OCI-LY1 (cell line): ENCODE measurements at regions not wholly inside any gene's neighbourhood (a gene's known extent, or its start where the extent isn't known, plus 50 kb on each side); places are given as distances from the start of the nearest gene placed in this dataset.

ENCODE experiments used
- H2AFZ ChIP-seq: fragments of 200-600 bp; sonication (generic), shearing (Covaris generic); 2 replicates; pipeline ENCODE4 v1.6.0; 2014; ENCODE audit warnings: antibody characterized with exemption, mild to moderate bottlenecking, low read length
- H3F3A ChIP-seq: fragments of 200-600 bp; sonication (generic), shearing (Covaris generic); 2 replicates; pipeline ENCODE4 v1.6.0; 2014; ENCODE audit warnings: mild to moderate bottlenecking, antibody characterized with exemption, low read length, moderate library complexity; ENCODE audit not compliant: insufficient read depth
- H3K27ac ChIP-seq: fragments of 200-600 bp; sonication (generic); 2 replicates; pipeline ENCODE4 v1.5.1; 2014; ENCODE audit warnings: low read length, mixed run types, mild to moderate bottlenecking, low read depth; ENCODE audit not compliant: poor library complexity, severe bottlenecking
- H3K27me3 ChIP-seq: fragments of 200-600 bp; sonication (generic); 2 replicates; pipeline ENCODE4 v1.6.0; 2014; ENCODE audit warnings: antibody characterized with exemption, mild to moderate bottlenecking, low read length, moderate library complexity; ENCODE audit not compliant: insufficient read depth
- H3K36me3 ChIP-seq: fragments of 200-600 bp; sonication (generic); 2 replicates; pipeline ENCODE4 v1.6.1; 2014; ENCODE audit warnings: mild to moderate bottlenecking, antibody characterized with exemption, low read length, moderate library complexity, mixed read lengths; ENCODE audit not compliant: insufficient read depth
- H3K4me1 ChIP-seq: fragments of 200-600 bp; sonication (generic); 2 replicates; pipeline ENCODE4 v1.5.1; 2014; ENCODE audit warnings: mild to moderate bottlenecking, low read length, moderate library complexity; ENCODE audit not compliant: insufficient read depth, severe bottlenecking
- H3K4me2 ChIP-seq: fragments of 200-600 bp; sonication (generic), shearing (Covaris generic); 2 replicates; pipeline ENCODE4 v1.6.1; 2014; ENCODE audit warnings: low read length
- H3K4me3 ChIP-seq: fragments of 200-600 bp; sonication (generic); 2 replicates; pipeline ENCODE4 v1.5.1; 2014; ENCODE audit warnings: low read length, low read depth, mild to moderate bottlenecking, mixed read lengths; ENCODE audit not compliant: poor library complexity, severe bottlenecking
- H3K79me2 ChIP-seq: fragments of 200-600 bp; shearing (Covaris generic); 2 replicates; pipeline ENCODE4 v1.6.1; 2016; ENCODE audit warnings: mixed run types, low read length, mixed read lengths; ENCODE audit not compliant: insufficient read depth
- H3K9ac ChIP-seq: fragments of 200-600 bp; sonication (generic), shearing (Covaris generic); 2 replicates; pipeline ENCODE4 v1.6.1; 2014; ENCODE audit warnings: mild to moderate bottlenecking, low read length, mixed read lengths
- H3K9me2 ChIP-seq: fragments of 200-600 bp; sonication (generic), shearing (Covaris generic); 2 replicates; pipeline ENCODE4 v1.6.1; 2014; ENCODE audit warnings: low read depth, mild to moderate bottlenecking, low read length, mixed read lengths
- H3K9me3 ChIP-seq: fragments of 200-600 bp; shearing (Covaris generic); 2 replicates; pipeline ENCODE4 v1.6.1; 2014; ENCODE audit warnings: low read length, mixed read lengths
- H4K20me1 ChIP-seq: fragments of 200-600 bp; sonication (generic), shearing (Covaris generic); 2 replicates; pipeline ENCODE4 v1.6.0; 2016; ENCODE audit warnings: mild to moderate bottlenecking, low read length; ENCODE audit not compliant: insufficient read depth
- EZH2 ChIP-seq: fragments of 200-600 bp; sonication (generic), shearing (Covaris generic); IDR thresholded peaks from 2 replicates; pipeline ENCODE4 v1.8.0; 2017; ENCODE audit warnings: borderline replicate concordance, mixed run types, mild to moderate bottlenecking, antibody characterized with exemption, low read length, moderate library complexity, mixed read lengths
- TF ChIP-seq, protein P1 (sequence below): fragments of 200-600 bp; sonication (generic), shearing (Covaris generic); IDR thresholded peaks from 2 replicates; pipeline ENCODE4 v1.5.1; 2017; ENCODE audit warnings: mild to moderate bottlenecking, antibody characterized with exemption, low read length, moderate library complexity, mixed read lengths

- Histone ChIP-seq H3K27ac (no peak overlapping the region), H3K4me2 (no peak overlapping the region), H3K9me2 (no peaks in the 10 kb centered on the region), H3K9me3 (no peaks in the 10 kb centered on the region), H3K27me3 (no peaks in the 10 kb centered on the region), H3F3A (no peaks in the 10 kb centered on the region), H3K79me2 (no peaks in the 10 kb centered on the region), H3K36me3 (no peaks in the 10 kb centered on the region), H2AFZ (no peak overlapping the region), H4K20me1 (no peaks in the 10 kb centered on the region), H3K4me3 (no peak overlapping the region), H3K9ac (no peak overlapping the region), H3K4me1 (no peaks in the 10 kb centered on the region)
- TF ChIP-seq EZH2, result no peak
- TF ChIP-seq, protein P1, sequence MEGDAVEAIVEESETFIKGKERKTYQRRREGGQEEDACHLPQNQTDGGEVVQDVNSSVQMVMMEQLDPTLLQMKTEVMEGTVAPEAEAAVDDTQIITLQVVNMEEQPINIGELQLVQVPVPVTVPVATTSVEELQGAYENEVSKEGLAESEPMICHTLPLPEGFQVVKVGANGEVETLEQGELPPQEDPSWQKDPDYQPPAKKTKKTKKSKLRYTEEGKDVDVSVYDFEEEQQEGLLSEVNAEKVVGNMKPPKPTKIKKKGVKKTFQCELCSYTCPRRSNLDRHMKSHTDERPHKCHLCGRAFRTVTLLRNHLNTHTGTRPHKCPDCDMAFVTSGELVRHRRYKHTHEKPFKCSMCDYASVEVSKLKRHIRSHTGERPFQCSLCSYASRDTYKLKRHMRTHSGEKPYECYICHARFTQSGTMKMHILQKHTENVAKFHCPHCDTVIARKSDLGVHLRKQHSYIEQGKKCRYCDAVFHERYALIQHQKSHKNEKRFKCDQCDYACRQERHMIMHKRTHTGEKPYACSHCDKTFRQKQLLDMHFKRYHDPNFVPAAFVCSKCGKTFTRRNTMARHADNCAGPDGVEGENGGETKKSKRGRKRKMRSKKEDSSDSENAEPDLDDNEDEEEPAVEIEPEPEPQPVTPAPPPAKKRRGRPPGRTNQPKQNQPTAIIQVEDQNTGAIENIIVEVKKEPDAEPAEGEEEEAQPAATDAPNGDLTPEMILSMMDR, result no peak
Measured at GRCh38 chr7:67652937-67653336, 656.3 kb downstream of the TYW1 start.

GRCh38 chr7:67653856-67654454 lies 657.3 kb downstream of the TYW1 start:
- Histone ChIP-seq H3K9me2 (no peaks in the 10 kb centered on the region), H2AFZ (no peak overlapping the region), H3K4me1 (no peaks in the 10 kb centered on the region), H3K9ac (no peak overlapping the region), H3K4me2 (no peak overlapping the region), H3K27ac (no peak overlapping the region), H3K79me2 (no peaks in the 10 kb centered on the region), H3K36me3 (no peaks in the 10 kb centered on the region), H3K4me3 (no peak overlapping the region), H3F3A (no peaks in the 10 kb centered on the region), H3K9me3 (no peaks in the 10 kb centered on the region), H3K27me3 (no peaks in the 10 kb centered on the region), H4K20me1 (no peaks in the 10 kb centered on the region)
- TF ChIP-seq, protein P1, result no peak
- no peak for TF ChIP-seq EZH2

GRCh38 chr7:67654642-67655041 lies 658.0 kb downstream of the TYW1 start:
- H3K9ac ChIP-seq, result no peak overlapping the region
- no peaks in the 10 kb centered on the region for H3K9me2 ChIP-seq
- no peak overlapping the region for H3K4me2 ChIP-seq
- no peak overlapping the region for H2AFZ ChIP-seq
- no peaks in the 10 kb centered on the region for H3F3A ChIP-seq
- no peaks in the 10 kb centered on the region for H3K27me3 ChIP-seq
- no peaks in the 10 kb centered on the region for H3K9me3 ChIP-seq
- H3K4me3 ChIP-seq, result no peak overlapping the region
- no peaks in the 10 kb centered on the region for H4K20me1 ChIP-seq
- H3K36me3 ChIP-seq, result no peaks in the 10 kb centered on the region
- no peaks in the 10 kb centered on the region for H3K79me2 ChIP-seq
- TF ChIP-seq, protein P1, result no peak
- TF ChIP-seq EZH2, result no peak
- H3K27ac ChIP-seq, result no peak overlapping the region
- no peaks in the 10 kb centered on the region for H3K4me1 ChIP-seq
